ENCODE measurements at regions not wholly inside any gene's neighbourhood (a gene's known extent, or its start where the extent isn't known, plus 50 kb on each side); places are given as distances from the start of the nearest gene placed in this dataset.

GRCh38 chr9:7300484-7300883, 499.1 kb downstream of the DMAC1 start:
- no peak for DNase-seq (ENCODE audit: low read depth)

GRCh38 chr9:7298123-7298522, 501.5 kb downstream of the DMAC1 start:
- no peak for DNase-seq (ENCODE audit: low read depth)

GRCh38 chr9:7297521-7297920, 502.1 kb downstream of the DMAC1 start:
- no peak for DNase-seq (ENCODE audit: low read depth)

GRCh38 chr9:7293091-7293490, 506.5 kb downstream of the DMAC1 start:
- DNase-seq (ENCODE audit: low read depth) = no peak

- DNase-seq (ENCODE audit: low read depth) = no peak
These were observed 509.8 kb downstream of the DMAC1 start for GRCh38 chr9:7289773-7290172.

GRCh38 chr9:7287986-7288385, 511.6 kb downstream of the DMAC1 start:
- no peak for DNase-seq (ENCODE audit: low read depth)

- no peak for DNase-seq (ENCODE audit: low read depth)
These were observed 512.5 kb downstream of the DMAC1 start for GRCh38 chr9:7287065-7287464.

- DNase-seq (ENCODE audit: low read depth) = no peak
These were observed 513.5 kb downstream of the DMAC1 start for GRCh38 chr9:7286101-7286500.

- DNase-seq (ENCODE audit: low read depth) = no peak
These were observed 514.4 kb downstream of the DMAC1 start for GRCh38 chr9:7285199-7285598.

- no peak for DNase-seq (ENCODE audit: low read depth)
These were observed 515.1 kb downstream of the DMAC1 start for GRCh38 chr9:7284517-7284916.

GRCh38 chr9:7284117-7284516, 515.5 kb downstream of the DMAC1 start:
- no peak for DNase-seq (ENCODE audit: low read depth)

GRCh38 chr9:7273575-7273974, 515.8 kb downstream of the KDM4C start:
- DNase-seq (ENCODE audit: low read depth) = no peak

- no peak for DNase-seq (ENCODE audit: low read depth)
These were observed 509.3 kb downstream of the KDM4C start for GRCh38 chr9:7266911-7267595.

GRCh38 chr9:7265181-7265580, 507.4 kb downstream of the KDM4C start:
- no peak for DNase-seq (ENCODE audit: low read depth)

- DNase-seq (ENCODE audit: low read depth) = no peak
These were observed 501.9 kb downstream of the KDM4C start for GRCh38 chr9:7259544-7260241.

- DNase-seq (ENCODE audit: low read depth) = no peak
These were observed 501.1 kb downstream of the KDM4C start for GRCh38 chr9:7258688-7259396.

GRCh38 chr9:7246917-7247522, 489.2 kb downstream of the KDM4C start:
- DNase-seq (ENCODE audit: low read depth) = no peak

GRCh38 chr9:7245976-7246580, 488.3 kb downstream of the KDM4C start:
- no peak for DNase-seq (ENCODE audit: low read depth)

- DNase-seq (ENCODE audit: low read depth) = no peak
These were observed 486.1 kb downstream of the KDM4C start for GRCh38 chr9:7243838-7244237.

GRCh38 chr9:7242126-7242525, 484.4 kb downstream of the KDM4C start:
- no peak for DNase-seq (ENCODE audit: low read depth)

GRCh38 chr9:7241694-7242093, 483.9 kb downstream of the KDM4C start:
- no peak for DNase-seq (ENCODE audit: low read depth)

GRCh38 chr9:7240569-7241311, 483.0 kb downstream of the KDM4C start:
- DNase-seq (ENCODE audit: low read depth) = no peak

All from activated gamma-delta T cell treated with anti-CD3 and anti-CD28 coated beads, Interleukin-2, amount 50 U/mL, for 16 hours (primary cell).